ENCODE measurements at regions not wholly inside any gene's neighbourhood (a gene's known extent, or its start where the extent isn't known, plus 50 kb on each side); places are given as distances from the start of the nearest gene placed in this dataset.

- no peak for ATAC-seq (ENCODE audit: poor library complexity)
- Mint-ChIP-seq H3K4me3 (no peak overlapping the region), H3K36me3 (ENCODE audit: low read depth) (no peaks in the 10 kb centered on the region), H3K27me3 (peaks cover 11% of the 10 kb centered on the region), H3K9me3 (no peaks in the 10 kb centered on the region), H3K27ac (no peak overlapping the region), H3K4me1 (ENCODE audit: low read depth) (no peaks in the 10 kb centered on the region)
- POLR2A ChIA-PET: no interaction called here
- Histone ChIP-seq H3K4me3 (ENCODE audit: low read length) (no peak overlapping the region), H3K27me3 (ENCODE audit: control insufficient read depth in 1 of 2, insufficient read depth in 2 of 2, low read length in 2 of 2) (no peaks in the 10 kb centered on the region), H3K27ac (ENCODE audit: low read depth in 1 of 2, low read length in 2 of 2) (no peak overlapping the region), H3K36me3 (ENCODE audit: insufficient read depth, low read length) (no peaks in the 10 kb centered on the region), H3K9me3 (ENCODE audit: control insufficient read depth in 1 of 2, insufficient read depth in 1 of 2, low read length in 2 of 2) (no peaks in the 10 kb centered on the region), H3K4me1 (ENCODE audit: insufficient read depth, low read length) (no peaks in the 10 kb centered on the region)
- no peak for TF ChIP-seq CTCF (IDR thresholded peaks at IDR 0.05)
- DNase-seq: no peak
- CTCF ChIA-PET: no interaction called here
- intact Hi-C loops (cut with DNase I, micrococcal nuclease): no loop called here
These were observed 616.2 kb downstream of the EPM2A start for GRCh38 chr6:145119081-145119480.

- ATAC-seq (ENCODE audit: poor library complexity) (no peak), DNase-seq (no peak)
- H3K27ac ChIP-seq (ENCODE audit: low read depth in 1 of 2, low read length in 2 of 2): no peak overlapping the region
- no peaks in the 10 kb centered on the region for H3K36me3 ChIP-seq (ENCODE audit: insufficient read depth, low read length)
- ChIA-PET CTCF (no interaction called here), POLR2A (no interaction called here)
- H3K27me3 Mint-ChIP-seq: peaks cover 13% of the 10 kb centered on the region
- no peak overlapping the region for H3K4me3 Mint-ChIP-seq
- no peaks in the 10 kb centered on the region for H3K4me1 Mint-ChIP-seq (ENCODE audit: low read depth)
- H3K4me1 ChIP-seq (ENCODE audit: insufficient read depth, low read length): no peaks in the 10 kb centered on the region
- H3K4me3 ChIP-seq (ENCODE audit: low read length): no peak overlapping the region
- intact Hi-C loops (cut with DNase I, micrococcal nuclease): no loop called here
- no peaks in the 10 kb centered on the region for H3K9me3 ChIP-seq (ENCODE audit: control insufficient read depth in 1 of 2, insufficient read depth in 1 of 2, low read length in 2 of 2)
- no peaks in the 10 kb centered on the region for H3K9me3 Mint-ChIP-seq
- no peak for TF ChIP-seq CTCF (IDR thresholded peaks at IDR 0.05)
- H3K36me3 Mint-ChIP-seq (ENCODE audit: low read depth): no peaks in the 10 kb centered on the region
- H3K27ac Mint-ChIP-seq: no peak overlapping the region
- no peaks in the 10 kb centered on the region for H3K27me3 ChIP-seq (ENCODE audit: control insufficient read depth in 1 of 2, insufficient read depth in 2 of 2, low read length in 2 of 2)
These were observed 602.6 kb downstream of the EPM2A start for GRCh38 chr6:145132709-145133108.

GRCh38 chr6:145135702-145136101 lies 599.6 kb downstream of the EPM2A start:
- Histone ChIP-seq H3K36me3 (ENCODE audit: insufficient read depth, low read length) (no peaks in the 10 kb centered on the region), H3K9me3 (ENCODE audit: control insufficient read depth in 1 of 2, insufficient read depth in 1 of 2, low read length in 2 of 2) (no peaks in the 10 kb centered on the region), H3K4me3 (ENCODE audit: low read length) (no peak overlapping the region), H3K27ac (ENCODE audit: low read depth in 1 of 2, low read length in 2 of 2) (no peak overlapping the region), H3K27me3 (ENCODE audit: control insufficient read depth in 1 of 2, insufficient read depth in 2 of 2, low read length in 2 of 2) (no peaks in the 10 kb centered on the region), H3K4me1 (ENCODE audit: insufficient read depth, low read length) (no peaks in the 10 kb centered on the region)
- ChIA-PET POLR2A (no interaction called here), CTCF (no interaction called here)
- no peak overlapping the region for H3K4me3 Mint-ChIP-seq
- no peaks in the 10 kb centered on the region for H3K36me3 Mint-ChIP-seq (ENCODE audit: low read depth)
- TF ChIP-seq CTCF (IDR thresholded peaks at IDR 0.05): no peak
- ATAC-seq (ENCODE audit: poor library complexity): no peak
- intact Hi-C loops (cut with DNase I, micrococcal nuclease): no loop called here
- DNase-seq: no peak
- no peak overlapping the region for H3K27ac Mint-ChIP-seq
- no peaks in the 10 kb centered on the region for H3K4me1 Mint-ChIP-seq (ENCODE audit: low read depth)
- H3K27me3 Mint-ChIP-seq: peaks cover 17% of the 10 kb centered on the region
- no peaks in the 10 kb centered on the region for H3K9me3 Mint-ChIP-seq

Data from CD4-positive, alpha-beta T cell (primary cell).